HepG2 (cell line): ENCODE measurements at regions not wholly inside any gene's neighbourhood (a gene's known extent, or its start where the extent isn't known, plus 50 kb on each side); places are given as distances from the start of the nearest gene placed in this dataset.

Experiments used
- CEBPB ChIP-seq: IDR thresholded peaks from 2 replicates; pipeline ENCODE4 v1.6.1; 2011; ENCODE audit warnings: low read depth, low read length, improper control_type of control experiment, borderline replicate concordance
- CTCF ChIP-seq: sonication (generic); formaldehyde crosslinking; IDR thresholded peaks from 2 replicates; pipeline ENCODE4 v1.5.0; 2020; ENCODE audit warnings: mild to moderate bottlenecking, missing genetic modification reagents, moderate library complexity
- FOXA1 ChIP-seq, 2 experiments: fragments of 450-650 bp in 1 of 2; sonication (generic) in 1 of 2; formaldehyde crosslinking in 1 of 2; IDR thresholded peaks; 2 replicates each; pipeline versions ENCODE4 v1.4.0 to v1.6.1; 2016 to 2020; ENCODE audit warnings: missing genetic modification reagents in 1 of 2
- FOXJ3 ChIP-seq: sonication (generic); formaldehyde crosslinking; IDR thresholded peaks from 2 replicates; pipeline ENCODE4 v1.4.0; 2020; ENCODE audit warnings: missing genetic modification reagents, mild to moderate bottlenecking, borderline replicate concordance
- FOXO4 ChIP-seq: sonication (generic); formaldehyde crosslinking; conservative IDR thresholded peaks from 2 replicates; pipeline ENCODE4 v1.8.1; 2023; ENCODE audit warnings: missing genetic modification reagents
- GLI4 ChIP-seq: sonication (generic); formaldehyde crosslinking; IDR thresholded peaks from 2 replicates; pipeline ENCODE4 v1.5.1; 2020; ENCODE audit warnings: missing genetic modification reagents, mild to moderate bottlenecking, moderate library complexity, borderline replicate concordance
- NR0B2 ChIP-seq: sonication (generic); formaldehyde crosslinking; IDR thresholded peaks from 2 replicates; pipeline ENCODE4 v1.4.0; 2020; ENCODE audit warnings: mild to moderate bottlenecking, missing genetic modification reagents
- POLR2A ChIP-seq, 2 experiments: IDR thresholded peaks; 2 replicates each; pipeline ENCODE4 v1.6.1; 2011; ENCODE audit warnings: low read depth in 2 of 2, low read length in 2 of 2, mild to moderate bottlenecking in 1 of 2, moderate library complexity in 1 of 2; ENCODE audit not compliant: insufficient read depth in 1 of 2
- PRMT3 ChIP-seq: sonication (generic); formaldehyde crosslinking; IDR thresholded peaks from 2 replicates; pipeline ENCODE4 v1.8.1; 2022; ENCODE audit warnings: low read depth, mild to moderate bottlenecking, moderate library complexity, missing genetic modification reagents, borderline replicate concordance
- SETDB1 ChIP-seq: sonication (generic); formaldehyde crosslinking; IDR thresholded peaks from 2 replicates; pipeline ENCODE4 v1.5.1; 2020; ENCODE audit warnings: missing genetic modification reagents, mild to moderate bottlenecking, borderline replicate concordance
- SMARCC2 ChIP-seq: fragments of 450-650 bp; IDR thresholded peaks from 2 replicates; pipeline ENCODE4 v1.6.1; 2017; ENCODE audit warnings: antibody characterized with exemption, mild to moderate bottlenecking
- ZNF563 ChIP-seq: sonication (generic); formaldehyde crosslinking; IDR thresholded peaks from 2 replicates; pipeline ENCODE4 v1.8.0; 2022; ENCODE audit warnings: mild to moderate bottlenecking, moderate library complexity, missing genetic modification reagents
- ZNF589 ChIP-seq: sonication (generic); formaldehyde crosslinking; conservative IDR thresholded peaks from 2 replicates; pipeline ENCODE4 v1.8.0; 2022; ENCODE audit warnings: mild to moderate bottlenecking, moderate library complexity, missing genetic modification reagents
- ZNF660 ChIP-seq: sonication (generic); formaldehyde crosslinking; IDR thresholded peaks from 2 replicates; pipeline ENCODE4 v1.5.1; 2020; ENCODE audit warnings: mild to moderate bottlenecking, low read depth, missing genetic modification reagents, borderline replicate concordance

- TF ChIP-seq FOXJ3 (no peak), ZNF589 (CRISPR knock-in tag) (no peak), SMARCC2 (no peak), POLR2A (IDR thresholded peaks at IDR 0.05; ENCODE audit: insufficient read depth in 1 of 2, low read depth in 2 of 2, low read length in 2 of 2) (no peak), ZNF660 (CRISPR knock-in tag) (no peak), CTCF (CRISPR knock-in tag) (no peak), SETDB1 (CRISPR knock-in tag) (no peak), CEBPB (no peak), GLI4 (no peak), PRMT3 (CRISPR knock-in tag) (no peak), ZNF563 (no peak), FOXO4 (CRISPR knock-in tag) (no peak), FOXA1 (IDR thresholded peaks at IDR 0.05) (no peak), FOXA1 (CRISPR knock-in tag; IDR thresholded peaks at IDR 0.05) (no peak), NR0B2 (CRISPR knock-in tag) (no peak)
Observed at GRCh38 chr19:23557381-23557780, 129.6 kb downstream of the ZNF675 start.
